GM23338 (cell line): ENCODE measurements at regions not wholly inside any gene's neighbourhood (a gene's known extent, or its start where the extent isn't known, plus 50 kb on each side); places are given as distances from the start of the nearest gene placed in this dataset.

ENCODE experiments used
- ATAC-seq: fragments of 200-7000 bp; cut with Tn5 transposase; 3 replicates; pipeline ENCODE4 v1.9.1; 2020
- DNase-seq: peaks from one replicate; pipeline ENCODE4 v3.0.0-alpha.2; 2015; ENCODE audit warnings: low spot score
- H2AFZ ChIP-seq: fragments of 200-600 bp; sonication (generic); 2 replicates; pipeline ENCODE4 v1.8.0; 2016; ENCODE audit warnings: antibody characterized with exemption, mild to moderate bottlenecking, moderate library complexity
- H3F3A ChIP-seq: fragments of 200-600 bp; sonication (generic); replicated peaks from 2 replicates; pipeline ENCODE4 v1.8.0; 2017; ENCODE audit warnings: antibody characterized with exemption, mixed run types, low read depth
- H3K27ac ChIP-seq: fragments of 200-600 bp; sonication (generic); 2 replicates; pipeline ENCODE4 v1.6.1; 2016; ENCODE audit warnings: low read depth
- H3K27me3 ChIP-seq: fragments of 200-600 bp; sonication (generic); 2 replicates; pipeline ENCODE4 v1.8.0; 2016; ENCODE audit warnings: mild to moderate bottlenecking, mixed run types, moderate library complexity; ENCODE audit not compliant: insufficient read depth
- H3K36me3 ChIP-seq: fragments of 200-600 bp; sonication (generic); 2 replicates; pipeline ENCODE4 v1.8.0; 2016; ENCODE audit warnings: mild to moderate bottlenecking; ENCODE audit not compliant: insufficient read depth
- H3K4me1 ChIP-seq: fragments of 200-600 bp; sonication (generic); 2 replicates; pipeline ENCODE4 v1.8.0; 2016; ENCODE audit warnings: mild to moderate bottlenecking, moderate library complexity; ENCODE audit not compliant: insufficient read depth
- H3K4me2 ChIP-seq: fragments of 200-600 bp; sonication (generic); 2 replicates; pipeline ENCODE4 v1.7.1; 2017; ENCODE audit warnings: mixed run types
- H3K4me3 ChIP-seq: fragments of 200-600 bp; sonication (generic); 2 replicates; pipeline ENCODE4 v1.6.1; 2016; ENCODE audit warnings: mixed run types
- H3K79me2 ChIP-seq: fragments of 200-600 bp; sonication (generic); replicated peaks from 2 replicates; pipeline ENCODE4 v1.8.0; 2017; ENCODE audit warnings: mild to moderate bottlenecking; ENCODE audit not compliant: insufficient read depth
- H3K9me2 ChIP-seq: fragments of 200-600 bp; sonication (generic); 2 replicates; pipeline ENCODE4 v1.8.0; 2017; ENCODE audit not compliant: insufficient read depth
- H4K20me1 ChIP-seq: fragments of 200-600 bp; sonication (generic); replicated peaks from 2 replicates; pipeline ENCODE4 v1.8.0; 2017; ENCODE audit warnings: mild to moderate bottlenecking; ENCODE audit not compliant: insufficient read depth
- H3K27ac Mint-ChIP-seq: 2 replicates; pipeline ENCODE4 v1.8.0; 2020; ENCODE audit warnings: inconsistent platforms, mild to moderate bottlenecking, moderate library complexity, mixed read lengths
- H3K27me3 Mint-ChIP-seq: 3 replicates; pipeline ENCODE4 v1.8.0; 2022; ENCODE audit warnings: low read depth, mild to moderate bottlenecking, moderate library complexity, mixed read lengths, inconsistent platforms; ENCODE audit not compliant: insufficient read depth, poor library complexity
- H3K36me3 Mint-ChIP-seq: 3 replicates; pipeline ENCODE4 v1.8.0; 2021; ENCODE audit warnings: low read depth, mild to moderate bottlenecking, inconsistent platforms, moderate library complexity, mixed read lengths
- H3K4me1 Mint-ChIP-seq: 3 replicates; pipeline ENCODE4 v1.8.0; 2020; ENCODE audit warnings: mild to moderate bottlenecking, inconsistent platforms, mixed read lengths
- H3K4me3 Mint-ChIP-seq: 3 replicates; pipeline ENCODE4 v1.8.0; 2021; ENCODE audit warnings: moderate library complexity, mild to moderate bottlenecking, inconsistent platforms, mixed read lengths
- H3K9me3 Mint-ChIP-seq: 3 replicates; pipeline ENCODE4 v1.8.0; 2020; ENCODE audit warnings: moderate library complexity, mild to moderate bottlenecking, inconsistent platforms, mixed read lengths
- CREB1 ChIP-seq: fragments of 250-450 bp; sonication (Bioruptor Pico); IDR thresholded peaks from 2 replicates; pipeline ENCODE4 v1.5.0; 2020; ENCODE audit warnings: low read depth, mild to moderate bottlenecking, moderate library complexity
- EZH2 ChIP-seq: fragments of 200-600 bp; sonication (generic); IDR thresholded peaks from one replicate; pipeline ENCODE4 v1.8.0; 2017; ENCODE audit warnings: antibody characterized with exemption, mild to moderate bottlenecking, low read depth; ENCODE audit not compliant: unreplicated experiment
- EZH2phosphoT487 ChIP-seq: fragments of 200-600 bp; sonication (generic); IDR thresholded peaks from one replicate; pipeline ENCODE4 v1.8.1; 2018; ENCODE audit warnings: antibody characterized with exemption; ENCODE audit not compliant: unreplicated experiment
- JUNB ChIP-seq: IDR thresholded peaks from one replicate; pipeline ENCODE4 v1.6.1; 2016; ENCODE audit warnings: antibody characterized with exemption; ENCODE audit not compliant: unreplicated experiment
- NANOG ChIP-seq: IDR thresholded peaks from 2 replicates; pipeline ENCODE4 v1.6.1; 2016; ENCODE audit warnings: antibody characterized with exemption, borderline replicate concordance
- POLR2AphosphoS5 ChIP-seq: IDR thresholded peaks from 2 replicates; pipeline ENCODE4 v1.6.1; 2016; ENCODE audit warnings: antibody characterized with exemption, low read depth
- STAT1 ChIP-seq: IDR thresholded peaks from one replicate; pipeline ENCODE4 v1.6.1; 2016; ENCODE audit warnings: antibody characterized with exemption; ENCODE audit not compliant: unreplicated experiment
- ZNF114 ChIP-seq: fragments of 250-450 bp; sonication (Bioruptor Pico); IDR thresholded peaks from 2 replicates; pipeline ENCODE4 v1.5.0; 2020; ENCODE audit warnings: mild to moderate bottlenecking, moderate library complexity
- ZNF331 ChIP-seq: fragments of 250-450 bp; sonication (Bioruptor Pico); IDR thresholded peaks from 2 replicates; pipeline ENCODE4 v1.5.0; 2020; ENCODE audit warnings: low read depth, mild to moderate bottlenecking, moderate library complexity
- TF ChIP-seq, protein P1 (sequence below), 2 experiments: fragments of 200-600 bp in 1 of 2; sonication (generic) in 1 of 2; conservative IDR thresholded peaks; 2 replicates each; pipeline versions ENCODE4 v1.5.1 to v1.6.1; 2016 to 2017; ENCODE audit warnings: antibody characterized with exemption in 2 of 2, low read depth in 2 of 2, mild to moderate bottlenecking in 2 of 2, moderate library complexity in 1 of 2
- TF ChIP-seq, protein P2 (sequence below): IDR thresholded peaks from one replicate; pipeline ENCODE4 v1.6.1; 2018; ENCODE audit warnings: antibody characterized with exemption; ENCODE audit not compliant: unreplicated experiment
- TF ChIP-seq, protein P3 (sequence below): IDR thresholded peaks from 2 replicates; pipeline ENCODE4 v1.6.1; 2016; ENCODE audit warnings: antibody characterized with exemption

DNA sequence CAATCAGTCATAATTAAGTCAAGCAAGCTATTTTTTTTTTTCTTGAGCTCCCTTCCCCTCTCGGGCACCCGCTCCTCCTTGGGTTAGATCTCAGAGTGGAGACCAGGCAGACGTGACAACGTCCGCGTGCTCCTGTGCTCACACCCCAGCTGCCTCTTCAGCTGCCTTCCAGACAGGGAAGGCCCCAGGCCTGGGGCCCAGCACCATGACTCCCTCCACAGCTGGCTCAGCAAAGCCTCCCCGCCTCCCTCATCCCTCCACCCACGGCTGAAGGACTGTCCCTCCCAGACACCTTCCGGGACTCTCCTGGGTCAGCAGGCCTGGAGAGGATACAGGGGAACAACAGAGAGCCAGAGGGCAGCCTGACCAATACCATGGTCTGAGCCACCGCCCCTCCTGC is 87.9 kb upstream of the LINGO1 start (continued):
- TF ChIP-seq CREB1 (no peak), NANOG (no peak), ZNF331 (CRISPR knock-in tag) (no peak), EZH2phosphoT487 (no peak), ZNF114 (CRISPR knock-in tag) (no peak), POLR2AphosphoS5 (no peak), JUNB (no peak), EZH2 (no peak), STAT1 (no peak)
- TF ChIP-seq, protein P1, sequence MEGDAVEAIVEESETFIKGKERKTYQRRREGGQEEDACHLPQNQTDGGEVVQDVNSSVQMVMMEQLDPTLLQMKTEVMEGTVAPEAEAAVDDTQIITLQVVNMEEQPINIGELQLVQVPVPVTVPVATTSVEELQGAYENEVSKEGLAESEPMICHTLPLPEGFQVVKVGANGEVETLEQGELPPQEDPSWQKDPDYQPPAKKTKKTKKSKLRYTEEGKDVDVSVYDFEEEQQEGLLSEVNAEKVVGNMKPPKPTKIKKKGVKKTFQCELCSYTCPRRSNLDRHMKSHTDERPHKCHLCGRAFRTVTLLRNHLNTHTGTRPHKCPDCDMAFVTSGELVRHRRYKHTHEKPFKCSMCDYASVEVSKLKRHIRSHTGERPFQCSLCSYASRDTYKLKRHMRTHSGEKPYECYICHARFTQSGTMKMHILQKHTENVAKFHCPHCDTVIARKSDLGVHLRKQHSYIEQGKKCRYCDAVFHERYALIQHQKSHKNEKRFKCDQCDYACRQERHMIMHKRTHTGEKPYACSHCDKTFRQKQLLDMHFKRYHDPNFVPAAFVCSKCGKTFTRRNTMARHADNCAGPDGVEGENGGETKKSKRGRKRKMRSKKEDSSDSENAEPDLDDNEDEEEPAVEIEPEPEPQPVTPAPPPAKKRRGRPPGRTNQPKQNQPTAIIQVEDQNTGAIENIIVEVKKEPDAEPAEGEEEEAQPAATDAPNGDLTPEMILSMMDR (conservative IDR thresholded peaks at IDR 0.05; ENCODE audit: low read depth in 2 of 2), result no peak
- TF ChIP-seq, protein P2, sequence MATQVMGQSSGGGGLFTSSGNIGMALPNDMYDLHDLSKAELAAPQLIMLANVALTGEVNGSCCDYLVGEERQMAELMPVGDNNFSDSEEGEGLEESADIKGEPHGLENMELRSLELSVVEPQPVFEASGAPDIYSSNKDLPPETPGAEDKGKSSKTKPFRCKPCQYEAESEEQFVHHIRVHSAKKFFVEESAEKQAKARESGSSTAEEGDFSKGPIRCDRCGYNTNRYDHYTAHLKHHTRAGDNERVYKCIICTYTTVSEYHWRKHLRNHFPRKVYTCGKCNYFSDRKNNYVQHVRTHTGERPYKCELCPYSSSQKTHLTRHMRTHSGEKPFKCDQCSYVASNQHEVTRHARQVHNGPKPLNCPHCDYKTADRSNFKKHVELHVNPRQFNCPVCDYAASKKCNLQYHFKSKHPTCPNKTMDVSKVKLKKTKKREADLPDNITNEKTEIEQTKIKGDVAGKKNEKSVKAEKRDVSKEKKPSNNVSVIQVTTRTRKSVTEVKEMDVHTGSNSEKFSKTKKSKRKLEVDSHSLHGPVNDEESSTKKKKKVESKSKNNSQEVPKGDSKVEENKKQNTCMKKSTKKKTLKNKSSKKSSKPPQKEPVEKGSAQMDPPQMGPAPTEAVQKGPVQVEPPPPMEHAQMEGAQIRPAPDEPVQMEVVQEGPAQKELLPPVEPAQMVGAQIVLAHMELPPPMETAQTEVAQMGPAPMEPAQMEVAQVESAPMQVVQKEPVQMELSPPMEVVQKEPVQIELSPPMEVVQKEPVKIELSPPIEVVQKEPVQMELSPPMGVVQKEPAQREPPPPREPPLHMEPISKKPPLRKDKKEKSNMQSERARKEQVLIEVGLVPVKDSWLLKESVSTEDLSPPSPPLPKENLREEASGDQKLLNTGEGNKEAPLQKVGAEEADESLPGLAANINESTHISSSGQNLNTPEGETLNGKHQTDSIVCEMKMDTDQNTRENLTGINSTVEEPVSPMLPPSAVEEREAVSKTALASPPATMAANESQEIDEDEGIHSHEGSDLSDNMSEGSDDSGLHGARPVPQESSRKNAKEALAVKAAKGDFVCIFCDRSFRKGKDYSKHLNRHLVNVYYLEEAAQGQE, result no peak
- TF ChIP-seq, protein P3, sequence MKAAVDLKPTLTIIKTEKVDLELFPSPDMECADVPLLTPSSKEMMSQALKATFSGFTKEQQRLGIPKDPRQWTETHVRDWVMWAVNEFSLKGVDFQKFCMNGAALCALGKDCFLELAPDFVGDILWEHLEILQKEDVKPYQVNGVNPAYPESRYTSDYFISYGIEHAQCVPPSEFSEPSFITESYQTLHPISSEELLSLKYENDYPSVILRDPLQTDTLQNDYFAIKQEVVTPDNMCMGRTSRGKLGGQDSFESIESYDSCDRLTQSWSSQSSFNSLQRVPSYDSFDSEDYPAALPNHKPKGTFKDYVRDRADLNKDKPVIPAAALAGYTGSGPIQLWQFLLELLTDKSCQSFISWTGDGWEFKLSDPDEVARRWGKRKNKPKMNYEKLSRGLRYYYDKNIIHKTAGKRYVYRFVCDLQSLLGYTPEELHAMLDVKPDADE, result no peak

DNA sequence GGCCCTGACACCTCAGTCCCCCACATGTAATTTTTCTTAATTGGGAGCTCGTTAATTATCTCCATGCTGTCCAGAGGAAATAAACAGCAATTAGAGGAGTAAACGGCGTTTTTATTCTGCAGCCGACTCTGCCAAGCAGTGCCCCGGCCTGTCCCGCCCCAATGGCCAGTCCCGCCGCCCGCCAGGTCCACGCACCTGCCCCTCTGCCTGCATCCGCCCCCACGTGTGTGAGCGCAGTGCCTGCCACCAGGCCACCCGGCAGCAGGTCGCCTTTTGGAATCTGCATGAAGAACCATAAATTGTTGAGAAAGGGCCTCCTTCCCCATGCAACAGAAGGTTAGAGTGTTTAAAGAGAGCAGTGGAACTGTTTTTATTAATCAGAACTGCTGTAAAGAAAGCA is 87.5 kb upstream of the LINGO1 start:
- H3K4me1 ChIP-seq, result 0 out of 2 replicates have a peak, but pooled peaks cover 4% of the 10 kb centered on the region
- no peaks in the 10 kb centered on the region for H3K27me3 ChIP-seq
- Mint-ChIP-seq H3K4me1 (peaks cover 22% of the 10 kb centered on the region), H3K36me3 (no peaks in the 10 kb centered on the region), H3K4me3 (no peak overlapping the region), H3K27me3 (peaks cover 12% of the 10 kb centered on the region), H3K27ac (no peak overlapping the region), H3K9me3 (no peaks in the 10 kb centered on the region)
- no peak for ATAC-seq
- no peak overlapping the region for H3K4me3 ChIP-seq
- H3K27ac ChIP-seq, result no peak overlapping the region
- H2AFZ ChIP-seq, result no peak overlapping the region
- H3K4me2 ChIP-seq, result no peak overlapping the region
- DNase-seq, result no peak
- H3K36me3 ChIP-seq, result no peaks in the 10 kb centered on the region
- H3F3A ChIP-seq, result no peaks in the 10 kb centered on the region
- no peaks in the 10 kb centered on the region for H3K9me2 ChIP-seq
- no peaks in the 10 kb centered on the region for H4K20me1 ChIP-seq
- H3K79me2 ChIP-seq, result no peaks in the 10 kb centered on the region
- TF ChIP-seq, protein P1 (conservative IDR thresholded peaks at IDR 0.05; ENCODE audit: low read depth in 2 of 2), result no peak
- TF ChIP-seq JUNB (no peak), EZH2 (no peak), ZNF331 (CRISPR knock-in tag) (no peak), STAT1 (no peak), ZNF114 (CRISPR knock-in tag) (no peak), NANOG (no peak), POLR2AphosphoS5 (no peak), EZH2phosphoT487 (no peak), CREB1 (no peak)
- TF ChIP-seq, protein P2, result no peak
- TF ChIP-seq, protein P3, result no peak
